IMR-90 (cell line): ENCODE measurements at regions not wholly inside any gene's neighbourhood (a gene's known extent, or its start where the extent isn't known, plus 50 kb on each side); places are given as distances from the start of the nearest gene placed in this dataset.

ENCODE experiments used
- ATAC-seq: fragments of 200-7000 bp; cut with Tn5 transposase; 2 replicates; pipeline ENCODE4 v1.9.1; 2020; ENCODE audit warnings: low read depth, mild to moderate bottlenecking, moderate library complexity
- BruUV-seq: library from RNA; stranded (reverse); fragments of 400-500 nt; replicated peaks from 2 replicates; lab custom pipeline; 2021; lab: Mats Ljungman, UMichigan
- CTCF ChIA-PET: fragments of 300-600 bp; formaldehyde crosslinking; extraction: SDS; loops from one replicate; lab custom pipeline; 2021; ENCODE audit warnings: antibody characterized with exemption; lab: Yijun Ruan, JAX
- POLR2A ChIA-PET: fragments of 300-600 bp; sonication (Branson Sonifier 250); formaldehyde crosslinking; loops from one replicate; lab custom pipeline; 2022; ENCODE audit warnings: antibody characterized with exemption; ENCODE audit not compliant: unreplicated experiment; lab: Charles Lee
- DNase-seq: peaks from one replicate; pipeline ENCODE4 v3.0.0; 2013
- H2AFZ ChIP-seq: replicated peaks from 2 replicates; pipeline ENCODE3; 2013; ENCODE audit warnings: low read length, mild to moderate bottlenecking; ENCODE audit not compliant: poor library complexity
- H2AK5ac ChIP-seq: 2 replicates; pipeline ENCODE4 v1.6.1; 2013; ENCODE audit warnings: low read depth, low read length, inconsistent platforms
- H2AK9ac ChIP-seq: replicated peaks from 2 replicates; pipeline ENCODE3; 2013; ENCODE audit warnings: mild to moderate bottlenecking, low read depth, low read length, moderate library complexity; ENCODE audit not compliant: poor library complexity
- H2BK120ac ChIP-seq: 2 replicates; pipeline ENCODE4 v1.6.1; 2013; ENCODE audit warnings: low read depth, low read length, inconsistent platforms
- H2BK15ac ChIP-seq: 3 replicates; pipeline ENCODE4 v1.6.1; 2013; ENCODE audit warnings: low read depth, low read length, inconsistent platforms
- H2BK20ac ChIP-seq: 2 replicates; pipeline ENCODE4 v1.6.1; 2013; ENCODE audit warnings: low read depth, mild to moderate bottlenecking, inconsistent platforms, low read length, moderate library complexity
- H2BK5ac ChIP-seq: 2 replicates; pipeline ENCODE4 v1.6.1; 2013; ENCODE audit warnings: mild to moderate bottlenecking, low read depth, low read length, inconsistent platforms; ENCODE audit not compliant: poor library complexity, severe bottlenecking
- H3K14ac ChIP-seq: replicated peaks from 2 replicates; pipeline ENCODE4 v1.6.1; 2013; ENCODE audit warnings: low read depth, low read length, inconsistent platforms
- H3K18ac ChIP-seq: 2 replicates; pipeline ENCODE4 v1.6.1; 2013; ENCODE audit warnings: low read depth, low read length, control low read depth
- H3K23ac ChIP-seq: 2 replicates; pipeline ENCODE4 v1.6.1; 2013; ENCODE audit warnings: low read depth, low read length, inconsistent platforms
- H3K27ac ChIP-seq: 2 replicates; pipeline ENCODE4 v1.5.1; 2013; ENCODE audit warnings: mild to moderate bottlenecking, control low read depth, low read length; ENCODE audit not compliant: insufficient read depth
- H3K27me3 ChIP-seq: 2 replicates; pipeline ENCODE4 v1.6.1; 2013; ENCODE audit warnings: low read length; ENCODE audit not compliant: control insufficient read depth, insufficient read depth
- H3K36me3 ChIP-seq: 2 replicates; pipeline ENCODE4 v1.6.1; 2013; ENCODE audit warnings: low read length, mixed read lengths; ENCODE audit not compliant: control insufficient read depth, insufficient read depth
- H3K4ac ChIP-seq: 2 replicates; pipeline ENCODE4 v1.6.1; 2013; ENCODE audit warnings: low read depth, low read length, inconsistent platforms
- H3K4me1 ChIP-seq: 2 replicates; pipeline ENCODE4 v1.6.1; 2013; ENCODE audit warnings: low read length, mixed read lengths; ENCODE audit not compliant: control insufficient read depth, insufficient read depth
- H3K4me2 ChIP-seq: 2 replicates; pipeline ENCODE4 v1.6.1; 2013; ENCODE audit warnings: low read depth, mild to moderate bottlenecking, control low read depth, low read length, moderate library complexity
- H3K4me3 ChIP-seq: 2 replicates; pipeline ENCODE4 v1.5.1; 2013; ENCODE audit warnings: low read depth, mild to moderate bottlenecking, control low read depth, low read length, moderate library complexity; ENCODE audit not compliant: insufficient read depth
- H3K56ac ChIP-seq: 2 replicates; pipeline ENCODE4 v1.6.1; 2013; ENCODE audit warnings: low read length, inconsistent platforms; ENCODE audit not compliant: insufficient read depth; ENCODE audit errors: extremely low read depth
- H3K79me1 ChIP-seq, 2 experiments: 2 replicates each; pipeline ENCODE4 v1.6.1; 2013; ENCODE audit warnings: low read length in 2 of 2, inconsistent platforms in 1 of 2, low read depth in 1 of 2
- H3K9ac ChIP-seq: 2 replicates; pipeline ENCODE4 v1.6.1; 2013; ENCODE audit warnings: low read depth, low read length, control low read depth
- H3K9me1 ChIP-seq: 2 replicates; pipeline ENCODE4 v1.6.1; 2013; ENCODE audit warnings: low read length, inconsistent platforms; ENCODE audit not compliant: insufficient read depth
- H3K9me3 ChIP-seq: 2 replicates; pipeline ENCODE4 v1.6.1; 2013; ENCODE audit warnings: low read length; ENCODE audit not compliant: control insufficient read depth, insufficient read depth
- H4K20me1 ChIP-seq: 2 replicates; pipeline ENCODE4 v1.6.1; 2013; ENCODE audit warnings: low read length, inconsistent platforms; ENCODE audit not compliant: insufficient read depth
- H4K5ac ChIP-seq: 2 replicates; pipeline ENCODE4 v1.6.1; 2013; ENCODE audit warnings: mild to moderate bottlenecking, low read depth, low read length, control low read depth
- H4K8ac ChIP-seq, 2 experiments: 2 replicates each; pipeline ENCODE4 v1.6.1; 2013; ENCODE audit warnings: low read depth in 2 of 2, low read length in 2 of 2, control low read depth in 1 of 2, inconsistent platforms in 1 of 2
- H4K91ac ChIP-seq: 2 replicates; pipeline ENCODE4 v1.6.1; 2013; ENCODE audit warnings: low read depth, low read length, inconsistent platforms; ENCODE audit not compliant: insufficient read depth
- BHLHE40 ChIP-seq: fragments of 150-350 bp; IDR thresholded peaks from 2 replicates; pipeline ENCODE4 v1.6.1; 2016; ENCODE audit warnings: mild to moderate bottlenecking, low read depth, low read length
- CEBPB ChIP-seq: IDR thresholded peaks from 2 replicates; pipeline ENCODE4 v1.6.1; 2012; ENCODE audit warnings: low read depth, low read length, improper control_type of control experiment
- CHD1 ChIP-seq: IDR thresholded peaks from 2 replicates; pipeline ENCODE4 v1.6.1; 2012; ENCODE audit warnings: low read depth, low read length, improper control_type of control experiment
- FOS ChIP-seq: fragments of 150-350 bp; IDR thresholded peaks from 2 replicates; pipeline ENCODE4 v1.6.1; 2016; ENCODE audit warnings: low read depth, low read length
- MAFK ChIP-seq: IDR thresholded peaks from 2 replicates; pipeline ENCODE4 v1.6.1; 2012; ENCODE audit warnings: low read depth, low read length, improper control_type of control experiment
- MAZ ChIP-seq: IDR thresholded peaks from 2 replicates; pipeline ENCODE4 v1.6.1; 2012; ENCODE audit warnings: low read depth, mild to moderate bottlenecking, low read length, improper control_type of control experiment, moderate library complexity, borderline replicate concordance
- MXI1 ChIP-seq: IDR thresholded peaks from 2 replicates; pipeline ENCODE4 v1.6.1; 2012; ENCODE audit warnings: low read depth, mild to moderate bottlenecking, low read length, moderate library complexity, borderline replicate concordance
- NFE2L2 ChIP-seq: fragments of 150-350 bp; IDR thresholded peaks from 2 replicates; pipeline ENCODE4 v1.6.1; 2016; ENCODE audit warnings: low read depth, mild to moderate bottlenecking, low read length
- POLR2A ChIP-seq: IDR thresholded peaks from 2 replicates; pipeline ENCODE4 v1.6.1; 2012; ENCODE audit warnings: mild to moderate bottlenecking, low read depth, low read length
- RAD21 ChIP-seq: IDR thresholded peaks from 2 replicates; pipeline ENCODE4 v1.6.1; 2012; ENCODE audit warnings: low read length, improper control_type of control experiment
- RCOR1 ChIP-seq: IDR thresholded peaks from 2 replicates; pipeline ENCODE4 v1.6.1; 2012; ENCODE audit warnings: mild to moderate bottlenecking, low read length, improper control_type of control experiment; ENCODE audit not compliant: insufficient replicate concordance
- SMC3 ChIP-seq: fragments of 150-350 bp; IDR thresholded peaks from 2 replicates; pipeline ENCODE4 v1.6.1; 2016; ENCODE audit warnings: low read depth, mild to moderate bottlenecking, antibody characterized with exemption, low read length, moderate library complexity
- WGBS, 2 experiments: methylation state at CpG; one replicate each; pipeline versions ENCODE4 v1.1.5 to v1.1.7; 2013; ENCODE audit warnings: missing lambda C conversion rate in 2 of 2; ENCODE audit not compliant: insufficient read length in 1 of 2; ENCODE audit errors: extremely low coverage in 2 of 2; 5-methylcytosine and 5-hydroxymethylcytosine counted together
- dilution Hi-C: fragments of 300-500 bp; cut with HindIII; formaldehyde crosslinking; loops from one replicate; pipeline ENCODE4 v1.14.3; 2018; ENCODE audit warnings: low sequenced_read_pairs; ENCODE audit not compliant: unreplicated experiment
- in situ Hi-C: fragments of 300-500 bp; cut with MboI; formaldehyde crosslinking; loops from 3 replicates; pipeline ENCODE4 v1.14.3; 2019; ENCODE audit warnings: low sequenced_read_pairs, inconsistent platforms, mixed read lengths
- intact Hi-C: fragments of 100-400 bp; cut with micrococcal nuclease; formaldehyde crosslinking; loops from 2 replicates; pipeline ENCODE4 v1.10.0; 2022
- TF ChIP-seq, protein P1 (sequence below): fragments of 150-350 bp; IDR thresholded peaks from 2 replicates; pipeline ENCODE4 v1.6.1; 2017; ENCODE audit warnings: mild to moderate bottlenecking, antibody characterized with exemption, low read length, low read depth
- TF ChIP-seq, protein P2 (sequence below): fragments of 150-350 bp; IDR thresholded peaks from 2 replicates; pipeline ENCODE4 v1.6.1; 2016; ENCODE audit warnings: low read depth, mild to moderate bottlenecking, low read length, moderate library complexity, borderline replicate concordance

DNA sequence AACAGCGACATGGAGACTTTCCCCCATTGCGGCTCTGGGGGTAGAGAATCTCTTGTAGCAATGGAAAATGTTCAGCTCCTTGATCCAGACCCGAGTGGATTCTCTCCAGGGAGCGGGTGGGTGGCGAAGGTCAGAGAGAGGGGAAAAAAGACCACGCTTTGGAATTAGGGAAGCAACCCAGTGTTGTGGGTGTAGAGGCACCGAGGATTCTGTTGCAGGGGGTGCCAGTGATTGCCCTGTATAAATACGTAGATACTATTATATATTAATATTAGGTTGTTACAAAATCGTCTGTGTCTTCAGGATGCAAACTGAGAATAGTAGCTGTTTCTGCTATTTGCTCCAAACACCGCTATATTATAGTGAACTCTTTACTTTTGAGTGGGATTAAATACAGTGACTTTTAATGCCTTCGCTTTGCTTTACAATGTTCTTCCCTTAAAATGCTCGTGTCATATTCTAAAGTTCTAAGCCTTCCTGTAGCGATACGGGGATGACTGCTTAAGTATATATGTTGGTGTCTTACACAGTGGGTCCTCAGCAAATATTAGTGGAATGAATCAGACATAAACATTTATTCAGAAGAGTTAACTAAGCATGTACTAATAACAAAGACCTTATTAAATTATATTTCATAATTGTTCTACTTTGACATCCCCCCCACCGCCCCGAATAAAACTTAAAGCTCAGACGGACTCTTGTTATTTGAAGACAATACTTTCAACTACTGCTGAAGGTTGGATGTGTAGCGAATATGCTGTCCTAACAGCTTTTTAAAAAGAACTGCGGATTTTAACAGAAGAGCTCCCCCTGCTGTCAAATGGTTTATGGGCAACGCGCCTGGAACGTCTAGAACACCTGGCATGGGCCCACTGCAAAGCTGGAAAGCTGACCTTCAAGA is 136.4 kb upstream of the KRAS start:
- POLR2A ChIA-PET = interaction anchor here (0.5 to 1.0 kb wide), 3 partner anchors 10 to 553 kb away, joined by 4 to 8 read pairs (median 4); no protein-coding TSS in a partner anchor
- H3K4me2 ChIP-seq = peak overlapping the region; percentile 95
- no peaks in the 10 kb centered on the region; the same call in 1 of the 2 replicates for H3K4me1 ChIP-seq
- peak overlapping the region; percentile 92 for H2BK15ac ChIP-seq
- H4K91ac ChIP-seq = peak overlapping the region; percentile 87
- ATAC-seq (peak; percentile 8; the same call in 1 of the 2 replicates), DNase-seq (peak; percentile 92)
- BruUV-seq = no TSS peak
- H4K5ac ChIP-seq = peak overlapping the region; percentile 36; the same call in 1 of the 2 replicates
- peak overlapping the region; percentile 39 for H3K18ac ChIP-seq
- H4K8ac ChIP-seq = peak overlapping the region; percentile 47 to 84
- peaks cover 6% of the 10 kb centered on the region for H3K9me1 ChIP-seq
- peak overlapping the region; percentile 94 for H3K14ac ChIP-seq
- H3K23ac ChIP-seq = peak overlapping the region; percentile 88
- H2AK5ac ChIP-seq = peak overlapping the region; percentile 37; the same call in 1 of the 2 replicates
- H2BK5ac ChIP-seq = peak overlapping the region; percentile 88
- CTCF ChIA-PET = interaction anchor here (0.6 to 1.9 kb wide), 11 partner anchors 50 to 677 kb away, joined by 3 to 7 read pairs (median 3); partner anchors contain the start of gene KRAS
- peak overlapping the region; percentile 91 for H2AFZ ChIP-seq
- in situ Hi-C loops (no loop called here), dilution Hi-C loops (no loop called here), intact Hi-C loops (loop anchor here (1.0 kb wide), 3 partner anchors 146 to 232 kb away; no protein-coding TSS in a partner anchor)
- peak overlapping the region; percentile 77 for H3K9ac ChIP-seq
- H3K36me3 ChIP-seq = no peaks in the 10 kb centered on the region
- WGBS, 2 experiments = no CpG with 5 or more reads among the region's 22 CpGs
- H2BK120ac ChIP-seq = peak overlapping the region; percentile 87
- peak overlapping the region; percentile 87 for H3K4ac ChIP-seq
- peak overlapping the region; percentile 55 for H3K4me3 ChIP-seq
- peak overlapping the region; percentile 85 for H3K27ac ChIP-seq
- H3K9me3 ChIP-seq = no peaks in the 10 kb centered on the region
- H3K56ac ChIP-seq = peak overlapping the region; percentile 98
- H3K27me3 ChIP-seq = no peaks in the 10 kb centered on the region
- peak overlapping the region; percentile 28 for H2BK20ac ChIP-seq
- no peaks in the 10 kb centered on the region for H4K20me1 ChIP-seq
- H2AK9ac ChIP-seq = peak overlapping the region; percentile 57
- peaks cover 9 to 18% of the 10 kb centered on the region in 2 experiments for H3K79me1 ChIP-seq
- TF ChIP-seq, protein P1, sequence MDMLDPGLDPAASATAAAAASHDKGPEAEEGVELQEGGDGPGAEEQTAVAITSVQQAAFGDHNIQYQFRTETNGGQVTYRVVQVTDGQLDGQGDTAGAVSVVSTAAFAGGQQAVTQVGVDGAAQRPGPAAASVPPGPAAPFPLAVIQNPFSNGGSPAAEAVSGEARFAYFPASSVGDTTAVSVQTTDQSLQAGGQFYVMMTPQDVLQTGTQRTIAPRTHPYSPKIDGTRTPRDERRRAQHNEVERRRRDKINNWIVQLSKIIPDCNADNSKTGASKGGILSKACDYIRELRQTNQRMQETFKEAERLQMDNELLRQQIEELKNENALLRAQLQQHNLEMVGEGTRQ = no peak
- TF ChIP-seq CEBPB = no peak
- TF ChIP-seq RCOR1 = no peak
- TF ChIP-seq, protein P2, sequence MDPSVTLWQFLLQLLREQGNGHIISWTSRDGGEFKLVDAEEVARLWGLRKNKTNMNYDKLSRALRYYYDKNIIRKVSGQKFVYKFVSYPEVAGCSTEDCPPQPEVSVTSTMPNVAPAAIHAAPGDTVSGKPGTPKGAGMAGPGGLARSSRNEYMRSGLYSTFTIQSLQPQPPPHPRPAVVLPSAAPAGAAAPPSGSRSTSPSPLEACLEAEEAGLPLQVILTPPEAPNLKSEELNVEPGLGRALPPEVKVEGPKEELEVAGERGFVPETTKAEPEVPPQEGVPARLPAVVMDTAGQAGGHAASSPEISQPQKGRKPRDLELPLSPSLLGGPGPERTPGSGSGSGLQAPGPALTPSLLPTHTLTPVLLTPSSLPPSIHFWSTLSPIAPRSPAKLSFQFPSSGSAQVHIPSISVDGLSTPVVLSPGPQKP = no peak
- TF ChIP-seq CHD1 = no peak; the same call in 1 of the 2 replicates
- no peak for TF ChIP-seq BHLHE40
- TF ChIP-seq MAFK = peak; percentile 4; the same call in 1 of the 2 replicates
- no peak for TF ChIP-seq MXI1
- TF ChIP-seq SMC3 = peak; percentile 94
- peak; percentile 78 for TF ChIP-seq POLR2A
- TF ChIP-seq NFE2L2 = no peak
- TF ChIP-seq RAD21 = peak; percentile 89
- no peak for TF ChIP-seq MAZ
- no peak for TF ChIP-seq FOS
